GM12878 (cell line): ENCODE measurements at regions not wholly inside any gene's neighbourhood (a gene's known extent, or its start where the extent isn't known, plus 50 kb on each side); places are given as distances from the start of the nearest gene placed in this dataset.
A peak's percentile ranks its signal among the peaks of the same experiment; 100 is the strongest.

Experiments used
- ATAC-seq: fragments of 200-7000 bp; cut with Tn5 transposase; 3 replicates; pipeline ENCODE4 v1.9.1; 2020; ENCODE audit warnings: mild to moderate bottlenecking, moderate library complexity
- BruUV-seq: library from RNA; stranded (reverse); fragments of 400-500 nt; replicated peaks from 2 replicates; lab custom pipeline; 2021; lab: Mats Ljungman, UMichigan
- CTCF ChIA-PET: fragments of 300-600 bp; sonication (Branson Sonifier 250); formaldehyde crosslinking; extraction: SDS; loops from one replicate; lab custom pipeline; 2021; ENCODE audit warnings: inconsistent platforms; lab: Yijun Ruan, JAX
- POLR2A ChIA-PET: fragments of 350-600 bp; formaldehyde crosslinking; extraction: SDS; loops from one replicate; lab custom pipeline; 2021; ENCODE audit warnings: inconsistent platforms; lab: Charles Lee
- RAD21 ChIA-PET: fragments of 300-600 bp; sonication (Branson Sonifier 250); formaldehyde crosslinking; loops from one replicate; lab custom pipeline; 2023; ENCODE audit warnings: antibody characterized with exemption; ENCODE audit not compliant: unreplicated experiment; lab: Charles Lee
- SMC1A ChIA-PET: fragments of 300-600 bp; sonication (Branson Sonifier 250); formaldehyde crosslinking; loops from one replicate; lab custom pipeline; 2023; ENCODE audit not compliant: unreplicated experiment, uncharacterized antibody; lab: Charles Lee
- DNase-seq: peaks from one replicate; pipeline ENCODE4 v3.0.0-alpha.2; 2011; ENCODE audit warnings: low read depth, low spot score
- FAIRE-seq: peaks from 3 replicates; lab custom pipeline; 2011; peaks lifted over from hg19 to GRCh38; lab: Jason Lieb, UNC
- H2AFZ ChIP-seq: 2 replicates; pipeline ENCODE4 v1.6.0; 2011; ENCODE audit warnings: low read depth, low read length, control low read depth; ENCODE audit not compliant: control insufficient read depth
- H3K27ac ChIP-seq: 2 replicates; pipeline ENCODE4 v1.5.1; 2011; ENCODE audit warnings: control low read depth; ENCODE audit not compliant: control insufficient read depth, insufficient read depth
- H3K27me3 ChIP-seq, 2 experiments: replicated peaks in 1 of 2; 2 replicates each; pipeline versions ENCODE4 v1.6.0 to v1.6.1; 2011; ENCODE audit warnings: low read length in 1 of 2; ENCODE audit not compliant: control insufficient read depth in 2 of 2, insufficient read depth in 2 of 2
- H3K36me3 ChIP-seq, 2 experiments: 2 replicates each; pipeline ENCODE4 v1.5.1; 2011; ENCODE audit warnings: low read length in 1 of 2; ENCODE audit not compliant: control insufficient read depth in 2 of 2, insufficient read depth in 2 of 2
- H3K4me1 ChIP-seq: 2 replicates; pipeline ENCODE4 v1.6.1; 2011; ENCODE audit warnings: mild to moderate bottlenecking, low read length, moderate library complexity, mixed read lengths; ENCODE audit not compliant: control insufficient read depth, insufficient read depth
- H3K4me2 ChIP-seq: 2 replicates; pipeline ENCODE4 v1.6.0; 2011; ENCODE audit warnings: control low read depth; ENCODE audit not compliant: control insufficient read depth, insufficient read depth
- H3K4me3 ChIP-seq: fragments of 200-600 bp; sonication (generic); 2 replicates; pipeline ENCODE4 v1.5.1; 2016
- H3K79me2 ChIP-seq: 2 replicates; pipeline ENCODE4 v1.6.0; 2011; ENCODE audit warnings: low read length; ENCODE audit not compliant: control insufficient read depth, insufficient read depth
- H3K9ac ChIP-seq: 2 replicates; pipeline ENCODE4 v1.8.0; 2011; ENCODE audit warnings: low read length, control low read depth, mixed read lengths; ENCODE audit not compliant: control insufficient read depth, insufficient read depth
- H3K9me3 ChIP-seq: replicated peaks from 3 replicates; pipeline ENCODE4 v1.5.1; 2011; ENCODE audit warnings: mild to moderate bottlenecking, low read length; ENCODE audit not compliant: control insufficient read depth, insufficient read depth
- H4K20me1 ChIP-seq: 2 replicates; pipeline ENCODE4 v1.6.0; 2011; ENCODE audit not compliant: control insufficient read depth, insufficient read depth
- BCL11A ChIP-seq: IDR thresholded peaks from 2 replicates; pipeline ENCODE4 v1.6.1; 2011; ENCODE audit warnings: low read depth, low read length
- DPF2 ChIP-seq: fragments of 450-650 bp; IDR thresholded peaks from 2 replicates; pipeline ENCODE4 v1.6.1; 2017; ENCODE audit warnings: mild to moderate bottlenecking
- ETV6 ChIP-seq, 2 experiments: fragments of 450-650 bp in 1 of 2; IDR thresholded peaks in 1 of 2; conservative IDR thresholded peaks in 1 of 2; 2 replicates each; pipeline ENCODE4 v1.6.1; 2014; ENCODE audit warnings: antibody characterized with exemption in 1 of 2, borderline replicate concordance in 1 of 2, low read depth in 1 of 2, mild to moderate bottlenecking in 1 of 2, moderate library complexity in 1 of 2
- HDAC6 ChIP-seq: fragments of 200-600 bp; sonication (generic); IDR thresholded peaks from one replicate; pipeline ENCODE4 v1.8.0; 2017; ENCODE audit warnings: antibody characterized with exemption; ENCODE audit not compliant: unreplicated experiment
- IKZF1 ChIP-seq: fragments of 450-650 bp; conservative IDR thresholded peaks from 2 replicates; pipeline ENCODE4 v1.6.1; 2017; ENCODE audit warnings: antibody characterized with exemption, mild to moderate bottlenecking
- IKZF2 ChIP-seq, 2 experiments: fragments of 450-650 bp; IDR thresholded peaks; 2 replicates each; pipeline ENCODE4 v1.6.1; 2017; ENCODE audit warnings: mild to moderate bottlenecking in 2 of 2, moderate library complexity in 2 of 2
- IRF4 ChIP-seq: IDR thresholded peaks from 2 replicates; pipeline ENCODE4 v1.6.1; 2011; ENCODE audit warnings: low read depth, low read length
- JUNB ChIP-seq: IDR thresholded peaks from 2 replicates; pipeline ENCODE4 v1.6.1; 2016; ENCODE audit warnings: antibody characterized with exemption, mild to moderate bottlenecking
- LARP7 ChIP-seq: fragments of 450-650 bp; IDR thresholded peaks from 2 replicates; pipeline ENCODE4 v1.6.1; 2017; ENCODE audit warnings: mild to moderate bottlenecking
- MTA2 ChIP-seq: fragments of 450-650 bp; IDR thresholded peaks from 2 replicates; pipeline ENCODE4 v1.6.1; 2016; ENCODE audit warnings: low read depth, mild to moderate bottlenecking, moderate library complexity
- NFIC ChIP-seq: IDR thresholded peaks from 2 replicates; pipeline ENCODE4 v1.6.1; 2012; ENCODE audit warnings: low read depth, mild to moderate bottlenecking, inconsistent platforms, low read length, moderate library complexity
- NR2C1 ChIP-seq: fragments of 450-650 bp; IDR thresholded peaks from 2 replicates; pipeline ENCODE4 v1.6.1; 2017; ENCODE audit warnings: antibody characterized with exemption, mild to moderate bottlenecking, moderate library complexity
- PAX5 ChIP-seq: IDR thresholded peaks from 2 replicates; pipeline ENCODE4 v1.6.1; 2011; ENCODE audit warnings: low read depth, low read length, borderline replicate concordance
- POLR2AphosphoS5 ChIP-seq: IDR thresholded peaks from 2 replicates; pipeline ENCODE4 v1.6.1; 2011; ENCODE audit warnings: mild to moderate bottlenecking, low read length, inconsistent platforms
- RUNX3 ChIP-seq: IDR thresholded peaks from 2 replicates; pipeline ENCODE4 v1.6.1; 2012; ENCODE audit warnings: low read length, inconsistent platforms
- SPI1 ChIP-seq: IDR thresholded peaks from 2 replicates; pipeline ENCODE4 v1.6.1; 2011; ENCODE audit warnings: low read depth, mild to moderate bottlenecking, low read length, moderate library complexity, borderline replicate concordance; ENCODE audit not compliant: insufficient read depth
- SRF ChIP-seq, 2 experiments: IDR thresholded peaks; 2 replicates each; pipeline ENCODE4 v1.6.1; 2011; ENCODE audit warnings: low read depth in 2 of 2, low read length in 2 of 2, mild to moderate bottlenecking in 1 of 2, moderate library complexity in 1 of 2
- USF1 ChIP-seq: IDR thresholded peaks from 2 replicates; pipeline ENCODE4 v1.6.1; 2011; ENCODE audit warnings: borderline replicate concordance, low read depth, mild to moderate bottlenecking, moderate library complexity, mixed read lengths, low read length; ENCODE audit not compliant: insufficient read depth; ENCODE audit errors: extremely low read length
- YY1 ChIP-seq: IDR thresholded peaks from 2 replicates; pipeline ENCODE4 v1.6.1; 2011; ENCODE audit warnings: low read depth, mild to moderate bottlenecking, low read length
- WGBS: methylation state at CpG from one replicate; pipeline ENCODE4 v1.1.6; 2016; ENCODE audit warnings: low lambda C conversion rate; ENCODE audit not compliant: insufficient replicate concordance, insufficient coverage; ENCODE audit errors: missing lambda C conversion rate; 5-methylcytosine and 5-hydroxymethylcytosine counted together
- in situ Hi-C: fragments of 300-500 bp; cut with MboI; formaldehyde crosslinking; loops from 9 replicates; pipeline ENCODE4 v1.14.3; 2018; ENCODE audit warnings: mixed read lengths
- intact Hi-C: fragments of 100-400 bp; cut with micrococcal nuclease; formaldehyde crosslinking; loops from one replicate; pipeline ENCODE4 v1.14.2; 2022; ENCODE audit not compliant: unreplicated experiment
- TF ChIP-seq, protein P1 (sequence below): IDR thresholded peaks from 2 replicates; pipeline ENCODE4 v1.6.1; 2012; ENCODE audit warnings: low read length, inconsistent platforms

DNA sequence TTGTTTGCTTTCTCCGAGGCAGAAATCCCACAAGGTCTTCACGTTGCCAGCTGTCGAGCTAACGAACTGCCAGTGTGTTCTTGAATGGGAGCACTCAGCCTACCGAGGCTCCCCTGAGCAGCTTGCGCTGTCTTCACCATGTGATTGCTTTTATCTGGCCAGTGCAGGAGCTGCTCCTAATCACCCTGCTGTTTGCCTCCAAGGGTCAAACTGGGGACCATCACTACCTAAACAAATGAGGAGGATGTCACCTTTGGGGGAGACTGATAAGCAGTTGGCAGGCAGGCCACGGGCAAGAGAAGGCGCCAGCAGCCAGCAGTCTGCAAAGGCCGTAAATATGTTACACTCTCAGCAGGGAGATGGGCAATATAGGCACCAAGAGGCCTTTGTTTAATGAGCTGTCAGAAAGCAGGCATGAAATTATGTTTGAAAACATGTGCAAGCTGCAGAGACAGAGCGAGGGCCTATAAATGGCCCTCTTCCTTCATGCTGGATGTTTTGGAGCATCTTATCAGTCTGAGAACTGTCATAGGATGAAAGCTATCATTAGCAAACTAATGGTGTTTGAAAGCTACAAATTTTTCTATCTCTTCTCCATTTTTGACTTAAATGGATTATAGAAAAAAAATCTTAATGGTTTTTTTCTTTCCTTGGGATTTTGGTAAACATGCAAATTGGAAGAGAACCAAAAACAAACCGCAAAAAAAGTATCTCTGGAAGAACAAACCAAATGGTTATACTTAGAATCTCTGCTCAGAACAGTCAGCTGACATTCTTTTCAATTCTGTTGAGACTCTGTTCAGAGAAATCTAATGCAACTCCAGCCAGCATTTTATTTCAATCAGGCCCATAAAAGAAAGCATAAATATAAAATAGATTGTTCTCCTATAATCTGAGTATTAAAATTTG is 267.3 kb upstream of the NPVF start (continued):
- TF ChIP-seq USF1 (no peak), HDAC6 (no peak)

GRCh38 chr7:25496476-25497368 is 268.4 kb upstream of the NPVF start:
- H3K27me3 ChIP-seq, result no peaks in the 10 kb centered on the region
- intact Hi-C loops, result no loop called here
- no peaks in the 10 kb centered on the region for H4K20me1 ChIP-seq
- POLR2A ChIA-PET, result no interaction called here
- H3K4me1 ChIP-seq, result peaks cover 10% of the 10 kb centered on the region
- no TSS peak for BruUV-seq
- ATAC-seq (peak; percentile 87), FAIRE-seq (peak; percentile 86), DNase-seq (peak; percentile 39)
- H3K79me2 ChIP-seq, result no peaks in the 10 kb centered on the region
- CTCF ChIA-PET, result no interaction called here
- peak overlapping the region; percentile 84 for H3K4me2 ChIP-seq
- no peaks in the 10 kb centered on the region for H3K36me3 ChIP-seq
- under 1% methylated on average over 11 of the region's 11 CpGs for WGBS
- RAD21 ChIA-PET, result no interaction called here
- H3K27ac ChIP-seq, result peak overlapping the region; percentile 9; the same call in 1 of the 2 replicates
- peak overlapping the region; percentile 83 for H2AFZ ChIP-seq
- SMC1A ChIA-PET, result no interaction called here
- H3K9me3 ChIP-seq, result no peaks in the 10 kb centered on the region
- in situ Hi-C loops, result no loop called here
- TF ChIP-seq SRF (IDR thresholded peaks at IDR 0.05; ENCODE audit: low read depth in 2 of 2, low read length in 2 of 2) (peak in 1 of 2 experiments; percentile 45; a peak in 1 of 4 replicates), PAX5 (no peak), RUNX3 (peak; percentile 87), DPF2 (peak; percentile 63; the same call in 1 of the 2 replicates), SPI1 (peak; percentile 95), IKZF2 (IDR thresholded peaks at IDR 0.05) (peak; percentile 76 to 82; a peak in 3 of 4 replicates), NFIC (peak; percentile 43; the same call in 1 of the 2 replicates), IKZF1 (peak; percentile 75), NR2C1 (no peak), YY1 (no peak), MTA2 (peak; percentile 5; the same call in 1 of the 2 replicates), JUNB (peak; percentile 69), LARP7 (no peak), IRF4 (peak; percentile 83), POLR2AphosphoS5 (no peak), BCL11A (peak; percentile 65; the same call in 1 of the 2 replicates), ETV6 (conservative IDR thresholded peaks at IDR 0.05 in 1 of 2, IDR thresholded peaks at IDR 0.05 in 1 of 2; ENCODE audit: borderline replicate concordance in 1 of 2, low read depth in 1 of 2) (peak in 1 of 2 experiments; percentile 73; a peak in 2 of 4 replicates)
- TF ChIP-seq, protein P1, sequence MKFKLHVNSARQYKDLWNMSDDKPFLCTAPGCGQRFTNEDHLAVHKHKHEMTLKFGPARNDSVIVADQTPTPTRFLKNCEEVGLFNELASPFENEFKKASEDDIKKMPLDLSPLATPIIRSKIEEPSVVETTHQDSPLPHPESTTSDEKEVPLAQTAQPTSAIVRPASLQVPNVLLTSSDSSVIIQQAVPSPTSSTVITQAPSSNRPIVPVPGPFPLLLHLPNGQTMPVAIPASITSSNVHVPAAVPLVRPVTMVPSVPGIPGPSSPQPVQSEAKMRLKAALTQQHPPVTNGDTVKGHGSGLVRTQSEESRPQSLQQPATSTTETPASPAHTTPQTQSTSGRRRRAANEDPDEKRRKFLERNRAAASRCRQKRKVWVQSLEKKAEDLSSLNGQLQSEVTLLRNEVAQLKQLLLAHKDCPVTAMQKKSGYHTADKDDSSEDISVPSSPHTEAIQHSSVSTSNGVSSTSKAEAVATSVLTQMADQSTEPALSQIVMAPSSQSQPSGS, result peak; percentile 48; the same call in 1 of the 2 replicates
- no peak overlapping the region for H3K9ac ChIP-seq
- peak overlapping the region; percentile 33; the same call in 1 of the 2 replicates for H3K4me3 ChIP-seq
